ENCODE measurements at regions not wholly inside any gene's neighbourhood (a gene's known extent, or its start where the extent isn't known, plus 50 kb on each side); places are given as distances from the start of the nearest gene placed in this dataset.

DNA sequence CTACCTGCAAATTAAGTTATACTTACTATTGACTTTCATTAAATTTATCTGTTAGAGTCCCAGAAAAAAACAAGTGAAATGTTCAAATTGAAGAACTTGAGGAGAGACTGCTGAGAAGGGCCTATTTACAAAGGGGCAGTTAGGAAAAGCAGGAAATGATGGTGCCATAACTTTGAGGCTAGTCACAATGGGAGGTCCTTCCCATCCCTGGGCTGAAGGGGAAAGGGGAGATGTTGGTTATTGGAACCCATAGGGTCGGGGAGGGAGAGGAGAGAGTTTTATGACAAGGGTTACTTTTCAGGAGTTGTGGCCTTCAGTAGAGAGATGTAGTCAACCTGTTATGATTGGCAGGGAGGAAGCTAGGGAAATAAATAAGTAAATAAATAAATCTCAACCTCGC, 169.1 kb downstream of the DMRT2 start:
- no peak overlapping the region for H3K4me3 ChIP-seq (ENCODE audit: low read length)
- no peaks in the 10 kb centered on the region for H3K36me3 Mint-ChIP-seq (ENCODE audit: low read depth)
- H3K4me1 Mint-ChIP-seq, result peaks cover 12% of the 10 kb centered on the region
- DNase-seq, result no peak
- no peak overlapping the region for H3K9ac ChIP-seq (ENCODE audit: extremely low read depth, low read length, poor library complexity, severe bottlenecking)
- H3K27ac Mint-ChIP-seq, result no peak overlapping the region
- H3K4me1 ChIP-seq (ENCODE audit: control insufficient read depth, insufficient read depth, low read length), result peaks cover 4% of the 10 kb centered on the region
- H3K27ac ChIP-seq (ENCODE audit: low read depth, low read length), result no peak overlapping the region
- H3K27me3 ChIP-seq (ENCODE audit: control insufficient read depth, insufficient read depth, low read length, poor library complexity, severe bottlenecking), result no peaks in the 10 kb centered on the region
- 85% methylated on average over 2 of the region's 2 CpGs; no CpG with 5 or more reads in 1 of the 2 experiments for WGBS, 2 experiments (ENCODE audit: insufficient coverage in 1 of 2, insufficient read length in 1 of 2)
- TF ChIP-seq, protein P1, sequence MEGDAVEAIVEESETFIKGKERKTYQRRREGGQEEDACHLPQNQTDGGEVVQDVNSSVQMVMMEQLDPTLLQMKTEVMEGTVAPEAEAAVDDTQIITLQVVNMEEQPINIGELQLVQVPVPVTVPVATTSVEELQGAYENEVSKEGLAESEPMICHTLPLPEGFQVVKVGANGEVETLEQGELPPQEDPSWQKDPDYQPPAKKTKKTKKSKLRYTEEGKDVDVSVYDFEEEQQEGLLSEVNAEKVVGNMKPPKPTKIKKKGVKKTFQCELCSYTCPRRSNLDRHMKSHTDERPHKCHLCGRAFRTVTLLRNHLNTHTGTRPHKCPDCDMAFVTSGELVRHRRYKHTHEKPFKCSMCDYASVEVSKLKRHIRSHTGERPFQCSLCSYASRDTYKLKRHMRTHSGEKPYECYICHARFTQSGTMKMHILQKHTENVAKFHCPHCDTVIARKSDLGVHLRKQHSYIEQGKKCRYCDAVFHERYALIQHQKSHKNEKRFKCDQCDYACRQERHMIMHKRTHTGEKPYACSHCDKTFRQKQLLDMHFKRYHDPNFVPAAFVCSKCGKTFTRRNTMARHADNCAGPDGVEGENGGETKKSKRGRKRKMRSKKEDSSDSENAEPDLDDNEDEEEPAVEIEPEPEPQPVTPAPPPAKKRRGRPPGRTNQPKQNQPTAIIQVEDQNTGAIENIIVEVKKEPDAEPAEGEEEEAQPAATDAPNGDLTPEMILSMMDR (conservative IDR thresholded peaks at IDR 0.05), result no peak
- H3K36me3 ChIP-seq (ENCODE audit: control insufficient read depth, insufficient read depth, low read length), result no peaks in the 10 kb centered on the region
- H3K4me3 Mint-ChIP-seq, result no peak overlapping the region
- H3K9me3 Mint-ChIP-seq, result peaks cover 8% of the 10 kb centered on the region
- H3K9me3 ChIP-seq (ENCODE audit: control insufficient read depth, low read length), result no peaks in the 10 kb centered on the region
- H3K27me3 Mint-ChIP-seq (ENCODE audit: insufficient read depth), result no peaks in the 10 kb centered on the region

GRCh38 chr9:1221298-1221697, 171.1 kb downstream of the DMRT2 start:
- TF ChIP-seq, protein P1 (conservative IDR thresholded peaks at IDR 0.05), result no peak
- 96 to 98% methylated on average over 7 of the region's 7 CpGs for WGBS, 2 experiments (ENCODE audit: insufficient coverage in 1 of 2, insufficient read length in 1 of 2)
- Histone ChIP-seq H3K27me3 (ENCODE audit: control insufficient read depth, insufficient read depth, low read length, poor library complexity, severe bottlenecking) (no peaks in the 10 kb centered on the region), H3K27ac (ENCODE audit: low read depth, low read length) (no peak overlapping the region), H3K4me1 (ENCODE audit: control insufficient read depth, insufficient read depth, low read length) (peaks cover 2% of the 10 kb centered on the region), H3K4me3 (ENCODE audit: low read length) (no peak overlapping the region), H3K36me3 (ENCODE audit: control insufficient read depth, insufficient read depth, low read length) (no peaks in the 10 kb centered on the region), H3K9ac (ENCODE audit: extremely low read depth, low read length, poor library complexity, severe bottlenecking) (no peak overlapping the region), H3K9me3 (ENCODE audit: control insufficient read depth, low read length) (no peaks in the 10 kb centered on the region)
- peaks cover 8% of the 10 kb centered on the region for H3K9me3 Mint-ChIP-seq
- H3K4me1 Mint-ChIP-seq, result peaks cover 10% of the 10 kb centered on the region
- H3K36me3 Mint-ChIP-seq (ENCODE audit: low read depth), result no peaks in the 10 kb centered on the region
- no peak overlapping the region for H3K27ac Mint-ChIP-seq
- no peak overlapping the region for H3K4me3 Mint-ChIP-seq
- no peak for DNase-seq
- no peaks in the 10 kb centered on the region for H3K27me3 Mint-ChIP-seq (ENCODE audit: insufficient read depth)

DNA sequence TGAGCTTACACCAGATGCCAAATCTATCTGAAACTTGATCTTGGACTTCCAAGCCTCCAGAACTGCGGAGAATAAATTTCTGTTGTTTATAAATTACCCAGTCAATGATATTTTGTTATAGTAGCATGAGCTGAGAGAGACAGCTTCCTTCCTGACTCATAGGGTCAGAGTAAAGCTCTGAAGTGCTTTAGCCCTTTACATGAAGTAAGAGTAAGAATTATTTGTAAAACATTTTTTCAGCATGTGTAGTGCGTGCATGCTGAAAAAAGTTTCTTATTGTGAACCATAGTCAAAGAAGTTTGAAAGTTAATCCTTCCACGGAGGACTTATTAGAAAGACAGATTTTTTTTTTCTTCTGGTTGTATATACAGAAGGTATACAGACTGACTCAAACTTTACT, 172.4 kb downstream of the DMRT2 start:
- Mint-ChIP-seq H3K4me1 (no peaks in the 10 kb centered on the region), H3K27me3 (ENCODE audit: insufficient read depth) (no peaks in the 10 kb centered on the region), H3K4me3 (no peak overlapping the region), H3K27ac (no peak overlapping the region), H3K36me3 (ENCODE audit: low read depth) (no peaks in the 10 kb centered on the region), H3K9me3 (peaks cover 8% of the 10 kb centered on the region)
- Histone ChIP-seq H3K9me3 (ENCODE audit: control insufficient read depth, low read length) (no peaks in the 10 kb centered on the region), H3K27ac (ENCODE audit: low read depth, low read length) (no peak overlapping the region), H3K4me1 (ENCODE audit: control insufficient read depth, insufficient read depth, low read length) (no peaks in the 10 kb centered on the region), H3K36me3 (ENCODE audit: control insufficient read depth, insufficient read depth, low read length) (no peaks in the 10 kb centered on the region), H3K27me3 (ENCODE audit: control insufficient read depth, insufficient read depth, low read length, poor library complexity, severe bottlenecking) (no peaks in the 10 kb centered on the region), H3K4me3 (ENCODE audit: low read length) (no peak overlapping the region), H3K9ac (ENCODE audit: extremely low read depth, low read length, poor library complexity, severe bottlenecking) (no peak overlapping the region)
- no peak for DNase-seq
- 60% methylated on average over 3 of the region's 3 CpGs; no CpG with 5 or more reads in 1 of the 2 experiments for WGBS, 2 experiments (ENCODE audit: insufficient coverage in 1 of 2, insufficient read length in 1 of 2)
- TF ChIP-seq, protein P1 (conservative IDR thresholded peaks at IDR 0.05), result no peak

All from endodermal cell (in vitro differentiated cells).